ENCODE measurements at regions not wholly inside any gene's neighbourhood (a gene's known extent, or its start where the extent isn't known, plus 50 kb on each side); places are given as distances from the start of the nearest gene placed in this dataset.
A peak's percentile ranks its signal among the peaks of the same experiment; 100 is the strongest.

GRCh38 chr2:220849433-220849832 is 722.7 kb downstream of the EPHA4 start:
- Mint-ChIP-seq H3K4me3 (no peak overlapping the region), H3K9me3 (no peaks in the 10 kb centered on the region), H3K27me3 (ENCODE audit: low read depth) (no peaks in the 10 kb centered on the region), H3K36me3 (ENCODE audit: low read depth) (no peaks in the 10 kb centered on the region), H3K4me1 (no peaks in the 10 kb centered on the region), H3K27ac (ENCODE audit: unreplicated experiment) (no peak overlapping the region)
- DNase-seq (ENCODE audit: low read depth, low spot score), result no peak
- no peak for TF ChIP-seq CTCF (conservative IDR thresholded peaks at IDR 0.05)

- Mint-ChIP-seq H3K27me3 (ENCODE audit: low read depth) (no peaks in the 10 kb centered on the region), H3K4me1 (no peaks in the 10 kb centered on the region), H3K4me3 (no peak overlapping the region), H3K36me3 (ENCODE audit: low read depth) (no peaks in the 10 kb centered on the region), H3K9me3 (no peaks in the 10 kb centered on the region), H3K27ac (ENCODE audit: unreplicated experiment) (no peak overlapping the region)
- DNase-seq (ENCODE audit: low read depth, low spot score), result no peak
- TF ChIP-seq CTCF (conservative IDR thresholded peaks at IDR 0.05), result no peak
Measured at GRCh38 chr2:220850116-220850515, 722.0 kb downstream of the EPHA4 start.

GRCh38 chr2:220855296-220855695 is 716.8 kb downstream of the EPHA4 start:
- H3K36me3 Mint-ChIP-seq (ENCODE audit: low read depth), result no peaks in the 10 kb centered on the region
- DNase-seq (ENCODE audit: low read depth, low spot score), result no peak
- no peak overlapping the region for H3K27ac Mint-ChIP-seq (ENCODE audit: unreplicated experiment)
- no peak for TF ChIP-seq CTCF (conservative IDR thresholded peaks at IDR 0.05)
- no peak overlapping the region for H3K4me3 Mint-ChIP-seq
- H3K9me3 Mint-ChIP-seq, result peaks cover 3% of the 10 kb centered on the region
- peaks cover 12% of the 10 kb centered on the region for H3K4me1 Mint-ChIP-seq
- H3K27me3 Mint-ChIP-seq (ENCODE audit: low read depth), result no peaks in the 10 kb centered on the region

DNA sequence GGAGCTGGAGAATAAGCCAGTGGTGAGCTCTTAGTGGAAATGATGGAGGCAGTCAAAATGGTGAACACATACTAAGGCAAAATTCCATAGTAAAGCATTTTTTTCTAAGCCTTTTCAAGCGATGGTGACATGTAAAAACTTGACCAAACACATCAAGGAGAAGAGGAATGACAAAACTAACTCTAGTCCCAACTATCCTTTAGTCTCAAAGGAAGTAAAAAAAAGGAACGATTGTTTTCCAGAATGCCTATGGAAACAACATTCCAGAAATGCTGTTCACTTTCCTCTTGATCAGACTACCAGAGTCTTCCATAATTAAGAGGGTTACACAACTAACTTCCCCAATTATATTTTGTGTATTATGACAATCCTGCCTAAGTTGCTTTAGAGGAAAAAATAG is 715.6 kb downstream of the EPHA4 start:
- no peak for DNase-seq (ENCODE audit: low read depth, low spot score)
- TF ChIP-seq CTCF (conservative IDR thresholded peaks at IDR 0.05), result no peak
- no peak overlapping the region for H3K4me3 Mint-ChIP-seq
- H3K27me3 Mint-ChIP-seq (ENCODE audit: low read depth), result no peaks in the 10 kb centered on the region
- H3K4me1 Mint-ChIP-seq, result peaks cover 12% of the 10 kb centered on the region
- no peaks in the 10 kb centered on the region for H3K36me3 Mint-ChIP-seq (ENCODE audit: low read depth)
- H3K27ac Mint-ChIP-seq (ENCODE audit: unreplicated experiment), result no peak overlapping the region
- peaks cover 3% of the 10 kb centered on the region for H3K9me3 Mint-ChIP-seq

DNA sequence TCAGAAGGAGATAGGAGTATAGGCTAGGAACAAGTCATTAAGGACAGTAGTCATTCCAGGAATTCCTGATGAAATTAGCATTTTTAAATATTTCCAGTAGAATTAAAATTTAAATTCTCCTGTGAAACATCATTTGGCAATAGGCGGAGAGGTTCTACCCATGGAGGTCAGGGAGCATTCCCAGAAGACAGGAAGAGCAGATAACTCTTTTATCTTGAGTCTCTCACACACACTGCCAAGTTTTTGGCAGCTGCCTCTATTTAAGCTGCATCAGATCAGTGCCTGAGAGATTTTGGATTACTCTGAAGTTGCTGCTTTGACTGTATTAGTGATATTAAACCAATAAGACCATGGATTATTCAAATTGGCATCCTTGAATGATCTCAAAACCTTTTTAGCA is 714.7 kb downstream of the EPHA4 start:
- Mint-ChIP-seq H3K36me3 (ENCODE audit: low read depth) (no peaks in the 10 kb centered on the region), H3K27me3 (ENCODE audit: low read depth) (no peaks in the 10 kb centered on the region), H3K9me3 (peaks cover 3% of the 10 kb centered on the region), H3K4me3 (no peak overlapping the region), H3K27ac (ENCODE audit: unreplicated experiment) (no peak overlapping the region), H3K4me1 (peaks cover 12% of the 10 kb centered on the region)
- no peak for TF ChIP-seq CTCF (conservative IDR thresholded peaks at IDR 0.05)
- no peak for DNase-seq (ENCODE audit: low read depth, low spot score)

DNA sequence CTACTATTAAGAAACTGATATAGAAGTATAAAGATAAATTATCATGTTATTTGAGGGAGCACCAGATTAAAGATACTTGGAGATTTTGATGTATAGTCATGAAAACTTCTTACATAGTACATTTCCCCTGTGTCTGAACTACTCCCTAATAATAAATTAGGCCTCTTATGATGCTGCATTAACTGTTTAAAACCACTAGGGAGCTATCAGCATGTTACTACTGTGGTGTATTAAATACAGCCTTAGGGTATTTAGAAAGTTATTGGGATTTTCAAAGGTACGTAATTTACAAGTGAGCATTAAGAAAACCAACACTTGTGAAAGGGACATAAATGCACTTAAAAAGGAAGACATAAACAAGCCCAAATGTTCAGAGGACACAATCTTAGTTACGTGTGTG is 714.0 kb downstream of the EPHA4 start:
- Mint-ChIP-seq H3K4me1 (peaks cover 12% of the 10 kb centered on the region), H3K27me3 (ENCODE audit: low read depth) (no peaks in the 10 kb centered on the region), H3K9me3 (peaks cover 3% of the 10 kb centered on the region), H3K27ac (ENCODE audit: unreplicated experiment) (no peak overlapping the region), H3K36me3 (ENCODE audit: low read depth) (no peaks in the 10 kb centered on the region), H3K4me3 (no peak overlapping the region)
- peak; percentile 30 for TF ChIP-seq CTCF (conservative IDR thresholded peaks at IDR 0.05)
- DNase-seq (ENCODE audit: low read depth, low spot score), result no peak
